ENCODE measurements at regions not wholly inside any gene's neighbourhood (a gene's known extent, or its start where the extent isn't known, plus 50 kb on each side); places are given as distances from the start of the nearest gene placed in this dataset.

DNA sequence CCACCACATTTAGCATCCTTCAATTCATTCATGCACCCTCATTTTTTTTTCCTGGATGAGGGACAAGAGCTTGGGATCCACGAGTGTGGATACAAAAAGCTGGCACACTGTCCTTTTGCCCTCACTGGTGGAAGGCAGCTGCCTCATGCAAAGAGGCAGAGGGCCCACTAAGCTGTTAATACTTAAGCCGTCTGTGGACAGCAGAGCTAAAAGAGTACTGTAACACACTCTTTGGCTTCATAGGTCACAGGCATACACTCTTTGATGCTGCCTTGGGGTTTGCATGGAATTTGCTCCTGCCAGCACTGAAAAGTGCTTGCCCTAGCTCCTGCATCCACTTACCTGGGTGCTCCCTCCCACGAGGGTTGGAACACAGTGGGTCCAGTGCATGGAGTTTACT is 978.4 kb upstream of the SPRY2 start:
- Histone ChIP-seq H3K14ac (ENCODE audit: low read length) (peak overlapping the region; percentile 14), H3K9me3 (replicated peaks in 1 of 2; ENCODE audit: control insufficient read depth in 2 of 2, insufficient read depth in 1 of 2, low read depth in 1 of 2, low read length in 2 of 2) (no peaks in the 10 kb centered on the region), H3K9ac (ENCODE audit: low read depth, low read length, poor library complexity) (no peak overlapping the region), H4K8ac (ENCODE audit: low read depth, low read length) (no peak overlapping the region), H2BK5ac (ENCODE audit: low read length) (no peak overlapping the region), H3K4me2 (ENCODE audit: insufficient read depth, low read length, poor library complexity, severe bottlenecking) (no peak overlapping the region), H3K79me1 (ENCODE audit: low read depth, low read length) (no peaks in the 10 kb centered on the region), H2AFZ (ENCODE audit: low read length) (no peak overlapping the region), H3K18ac (ENCODE audit: low read length) (no peak overlapping the region), H2BK120ac (ENCODE audit: low read depth, low read length) (no peak overlapping the region), H2BK12ac (ENCODE audit: low read length) (no peak overlapping the region), H2AK5ac (ENCODE audit: low read depth, low read length) (no peak overlapping the region), H3K4ac (ENCODE audit: low read length) (no peak overlapping the region), H2BK15ac (ENCODE audit: low read length) (no peak overlapping the region), H3K4me1 (ENCODE audit: control insufficient read depth in 2 of 2, insufficient read depth in 1 of 2, low read depth in 1 of 2, low read length in 2 of 2) (no peaks in the 10 kb centered on the region), H3K23ac (ENCODE audit: low read depth, low read length, poor library complexity) (no peak overlapping the region), H4K91ac (ENCODE audit: low read depth, low read length, poor library complexity) (no peak overlapping the region), H3K27me3 (ENCODE audit: control insufficient read depth in 3 of 3, insufficient read depth in 3 of 3, low read depth in 1 of 3, low read length in 3 of 3) (no peaks in the 10 kb centered on the region), H3K27ac (replicated peaks; ENCODE audit: low read length) (no peak overlapping the region), H3K4me3 (ENCODE audit: low read length in 2 of 2) (no peak overlapping the region), H3K36me3 (replicated peaks in 1 of 2; ENCODE audit: control insufficient read depth in 2 of 2, insufficient read depth in 2 of 2, low read length in 2 of 2) (no peaks in the 10 kb centered on the region)
- no CpG with 5 or more reads among the region's 3 CpGs for WGBS, 2 donors (ENCODE audit: extremely low coverage in 2 of 2, insufficient read length in 2 of 2, insufficient replicate concordance in 1 of 2)
- no peak for DNase-seq (ENCODE audit: low spot score)

DNA sequence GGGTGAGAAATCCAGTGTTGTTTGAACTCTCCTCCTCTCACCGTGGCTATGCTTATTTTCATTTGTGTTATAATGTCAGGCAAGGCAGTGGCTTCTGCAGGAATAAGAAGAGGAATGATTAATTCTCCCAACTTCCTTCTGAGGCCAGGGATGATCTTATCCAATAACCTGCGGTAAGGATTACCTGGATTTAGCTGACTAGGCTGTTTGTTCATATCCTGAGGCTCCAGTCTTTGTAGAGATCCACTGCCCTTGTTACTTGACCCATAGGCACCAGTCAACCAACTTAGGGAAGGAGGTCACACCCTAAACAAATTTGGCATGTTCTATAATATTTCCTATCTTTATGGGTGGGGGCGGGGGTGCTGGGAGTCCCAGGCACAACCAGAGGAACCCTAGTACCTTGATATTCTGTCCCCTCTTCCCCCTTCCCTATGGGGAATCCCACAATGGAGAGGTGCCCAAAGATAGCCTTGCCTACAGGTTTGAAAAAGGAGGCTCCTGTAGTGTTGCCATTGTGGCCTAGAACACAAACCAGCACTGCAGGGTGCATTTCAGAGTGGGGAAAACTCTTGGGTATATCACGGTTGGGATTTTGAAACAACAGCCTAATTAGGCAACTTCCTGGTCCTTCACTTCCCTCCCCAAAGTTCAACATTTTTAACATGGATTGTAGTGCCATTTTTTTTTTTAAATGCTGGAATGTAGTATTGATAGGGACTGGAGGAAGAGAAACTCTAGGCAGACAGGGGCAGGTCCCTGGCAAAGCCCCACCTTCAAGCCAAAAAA is 977.5 kb upstream of the SPRY2 start:
- no peaks in the 10 kb centered on the region for H3K4me1 ChIP-seq (ENCODE audit: control insufficient read depth in 2 of 2, insufficient read depth in 1 of 2, low read depth in 1 of 2, low read length in 2 of 2)
- no peak overlapping the region for H2BK12ac ChIP-seq (ENCODE audit: low read length)
- no peak overlapping the region for H3K4me2 ChIP-seq (ENCODE audit: insufficient read depth, low read length, poor library complexity, severe bottlenecking)
- no peaks in the 10 kb centered on the region for H3K9me3 ChIP-seq (replicated peaks in 1 of 2; ENCODE audit: control insufficient read depth in 2 of 2, insufficient read depth in 1 of 2, low read depth in 1 of 2, low read length in 2 of 2)
- H3K36me3 ChIP-seq (replicated peaks in 1 of 2; ENCODE audit: control insufficient read depth in 2 of 2, insufficient read depth in 2 of 2, low read length in 2 of 2), result no peaks in the 10 kb centered on the region
- H2BK5ac ChIP-seq (ENCODE audit: low read length), result no peak overlapping the region
- DNase-seq (ENCODE audit: low spot score), result no peak
- H2AFZ ChIP-seq (ENCODE audit: low read length), result no peak overlapping the region
- H3K4ac ChIP-seq (ENCODE audit: low read length), result no peak overlapping the region
- no peak overlapping the region for H3K23ac ChIP-seq (ENCODE audit: low read depth, low read length, poor library complexity)
- no peak overlapping the region for H4K91ac ChIP-seq (ENCODE audit: low read depth, low read length, poor library complexity)
- H4K8ac ChIP-seq (ENCODE audit: low read depth, low read length), result no peak overlapping the region
- H3K4me3 ChIP-seq (ENCODE audit: low read length in 2 of 2), result no peak overlapping the region
- H3K14ac ChIP-seq (ENCODE audit: low read length), result no peak overlapping the region
- no peak overlapping the region for H2BK120ac ChIP-seq (ENCODE audit: low read depth, low read length)
- no peak overlapping the region for H2AK5ac ChIP-seq (ENCODE audit: low read depth, low read length)
- no peak overlapping the region for H3K9ac ChIP-seq (ENCODE audit: low read depth, low read length, poor library complexity)
- no peaks in the 10 kb centered on the region for H3K27me3 ChIP-seq (ENCODE audit: control insufficient read depth in 3 of 3, insufficient read depth in 3 of 3, low read depth in 1 of 3, low read length in 3 of 3)
- no peak overlapping the region for H3K18ac ChIP-seq (ENCODE audit: low read length)
- H3K79me1 ChIP-seq (ENCODE audit: low read depth, low read length), result no peaks in the 10 kb centered on the region
- H3K27ac ChIP-seq (replicated peaks; ENCODE audit: low read length), result no peak overlapping the region
- no peak overlapping the region for H2BK15ac ChIP-seq (ENCODE audit: low read length)
- WGBS, 2 donors (ENCODE audit: extremely low coverage in 2 of 2, insufficient read length in 2 of 2, insufficient replicate concordance in 1 of 2), result no CpG with 5 or more reads among the region's 4 CpGs

DNA sequence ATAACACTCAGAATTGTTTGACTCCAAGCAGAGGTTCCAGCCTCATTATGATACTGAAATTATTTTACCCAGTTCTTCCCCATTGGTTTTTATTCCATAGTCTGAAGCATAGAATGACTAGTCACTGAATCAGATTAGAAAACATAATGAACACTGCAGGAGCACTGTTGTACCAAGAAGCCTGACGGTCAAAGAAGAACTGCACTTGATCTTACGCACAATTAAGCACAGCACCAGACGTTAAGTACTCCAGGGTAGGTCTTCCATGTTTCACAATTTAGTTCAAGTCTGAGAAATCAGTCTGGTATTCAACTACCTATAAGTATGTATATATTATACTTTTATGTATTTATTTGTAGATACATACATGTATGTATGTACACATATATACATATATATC is 973.5 kb upstream of the SPRY2 start:
- Histone ChIP-seq H3K27me3 (ENCODE audit: control insufficient read depth in 3 of 3, insufficient read depth in 3 of 3, low read depth in 1 of 3, low read length in 3 of 3) (no peaks in the 10 kb centered on the region), H3K36me3 (replicated peaks in 1 of 2; ENCODE audit: control insufficient read depth in 2 of 2, insufficient read depth in 2 of 2, low read length in 2 of 2) (no peaks in the 10 kb centered on the region), H4K91ac (ENCODE audit: low read depth, low read length, poor library complexity) (no peak overlapping the region), H3K79me1 (ENCODE audit: low read depth, low read length) (no peaks in the 10 kb centered on the region), H3K18ac (ENCODE audit: low read length) (no peak overlapping the region), H3K14ac (ENCODE audit: low read length) (no peak overlapping the region), H2BK5ac (ENCODE audit: low read length) (no peak overlapping the region), H3K27ac (replicated peaks; ENCODE audit: low read length) (no peak overlapping the region), H2BK12ac (ENCODE audit: low read length) (no peak overlapping the region), H3K4me2 (ENCODE audit: insufficient read depth, low read length, poor library complexity, severe bottlenecking) (no peak overlapping the region), H3K23ac (ENCODE audit: low read depth, low read length, poor library complexity) (no peak overlapping the region), H2AFZ (ENCODE audit: low read length) (no peak overlapping the region), H2BK15ac (ENCODE audit: low read length) (no peak overlapping the region), H3K9ac (ENCODE audit: low read depth, low read length, poor library complexity) (no peak overlapping the region), H3K4me1 (ENCODE audit: control insufficient read depth in 2 of 2, insufficient read depth in 1 of 2, low read depth in 1 of 2, low read length in 2 of 2) (no peaks in the 10 kb centered on the region), H2AK5ac (ENCODE audit: low read depth, low read length) (no peak overlapping the region), H3K4me3 (ENCODE audit: low read length in 2 of 2) (no peak overlapping the region), H3K9me3 (replicated peaks in 1 of 2; ENCODE audit: control insufficient read depth in 2 of 2, insufficient read depth in 1 of 2, low read depth in 1 of 2, low read length in 2 of 2) (no peaks in the 10 kb centered on the region), H3K4ac (ENCODE audit: low read length) (no peak overlapping the region), H2BK120ac (ENCODE audit: low read depth, low read length) (no peak overlapping the region), H4K8ac (ENCODE audit: low read depth, low read length) (no peak overlapping the region)
- WGBS, 2 donors (ENCODE audit: extremely low coverage in 2 of 2, insufficient read length in 2 of 2, insufficient replicate concordance in 1 of 2), result no CpG with 5 or more reads among the region's 3 CpGs
- no peak for DNase-seq (ENCODE audit: low spot score)

DNA sequence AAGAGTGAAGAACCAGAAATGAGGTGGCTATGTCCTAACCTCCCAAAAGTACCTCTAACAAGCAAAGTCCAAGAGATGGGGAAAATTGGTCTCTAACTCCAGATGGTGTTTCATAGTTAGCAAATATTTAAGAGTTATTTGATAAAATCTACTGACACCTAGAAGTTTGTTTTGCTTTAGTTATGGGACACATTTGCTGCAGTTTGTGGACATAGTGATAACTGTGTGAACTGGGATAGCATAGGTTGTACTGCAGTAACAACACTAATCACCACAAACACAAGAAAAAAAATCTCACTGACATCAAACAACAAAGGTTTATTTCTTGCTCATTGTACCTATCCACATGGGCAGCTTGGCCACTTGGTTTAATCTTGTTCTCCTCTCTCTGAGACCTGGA is 965.0 kb upstream of the SPRY2 start:
- H3K4ac ChIP-seq (ENCODE audit: low read length), result no peak overlapping the region
- no peak overlapping the region for H3K4me2 ChIP-seq (ENCODE audit: insufficient read depth, low read length, poor library complexity, severe bottlenecking)
- no peak overlapping the region for H3K14ac ChIP-seq (ENCODE audit: low read length)
- no peak overlapping the region for H3K18ac ChIP-seq (ENCODE audit: low read length)
- H3K9ac ChIP-seq (ENCODE audit: low read depth, low read length, poor library complexity), result no peak overlapping the region
- no peak overlapping the region for H3K23ac ChIP-seq (ENCODE audit: low read depth, low read length, poor library complexity)
- no peak for DNase-seq (ENCODE audit: low spot score)
- no peak overlapping the region for H2AK5ac ChIP-seq (ENCODE audit: low read depth, low read length)
- H2BK120ac ChIP-seq (ENCODE audit: low read depth, low read length), result no peak overlapping the region
- H2AFZ ChIP-seq (ENCODE audit: low read length), result no peak overlapping the region
- H2BK12ac ChIP-seq (ENCODE audit: low read length), result no peak overlapping the region
- H2BK15ac ChIP-seq (ENCODE audit: low read length), result no peak overlapping the region
- H3K9me3 ChIP-seq (replicated peaks in 1 of 2; ENCODE audit: control insufficient read depth in 2 of 2, insufficient read depth in 1 of 2, low read depth in 1 of 2, low read length in 2 of 2), result no peaks in the 10 kb centered on the region
- no peak overlapping the region for H4K8ac ChIP-seq (ENCODE audit: low read depth, low read length)
- no peaks in the 10 kb centered on the region for H3K27me3 ChIP-seq (ENCODE audit: control insufficient read depth in 3 of 3, insufficient read depth in 3 of 3, low read depth in 1 of 3, low read length in 3 of 3)
- no peaks in the 10 kb centered on the region for H3K36me3 ChIP-seq (replicated peaks in 1 of 2; ENCODE audit: control insufficient read depth in 2 of 2, insufficient read depth in 2 of 2, low read length in 2 of 2)
- no peaks in the 10 kb centered on the region for H3K79me1 ChIP-seq (ENCODE audit: low read depth, low read length)
- H3K27ac ChIP-seq (replicated peaks; ENCODE audit: low read length), result no peak overlapping the region
- no peak overlapping the region for H3K4me3 ChIP-seq (ENCODE audit: low read length in 2 of 2)
- H3K4me1 ChIP-seq (ENCODE audit: control insufficient read depth in 2 of 2, insufficient read depth in 1 of 2, low read depth in 1 of 2, low read length in 2 of 2), result no peaks in the 10 kb centered on the region
- H2BK5ac ChIP-seq (ENCODE audit: low read length), result no peak overlapping the region
- no peak overlapping the region for H4K91ac ChIP-seq (ENCODE audit: low read depth, low read length, poor library complexity)

Measured in neuronal stem cell (in vitro differentiated cells).